GM18519 (cell line): ENCODE measurements at regions not wholly inside any gene's neighbourhood (a gene's known extent, or its start where the extent isn't known, plus 50 kb on each side); places are given as distances from the start of the nearest gene placed in this dataset.
A peak's percentile ranks its signal among the peaks of the same experiment; 100 is the strongest.
"Not testable (repeated sequence)": the region's sequence is repeated elsewhere in the genome, so short reads cannot be mapped to it uniquely, and the experiment has no call there.

ENCODE experiments used
- ATAC-seq: cut with Tn5 transposase; IDR thresholded peaks from one replicate; pipeline ENCODE4 v1.9.1; 2021; ENCODE audit warnings: mild to moderate bottlenecking, moderate library complexity; ENCODE audit not compliant: unreplicated experiment, low FRiP score

- no peak for ATAC-seq
These were observed 99.6 kb downstream of the FAM114A2 start for GRCh38 chr5:153939101-153939500.

- no peak for ATAC-seq
These were observed 100.4 kb downstream of the FAM114A2 start for GRCh38 chr5:153938191-153938842.

- no peak for ATAC-seq
These were observed 101.0 kb downstream of the FAM114A2 start for GRCh38 chr5:153937661-153938060.

- not testable (repeated sequence) for ATAC-seq
These were observed 103.6 kb downstream of the FAM114A2 start for GRCh38 chr5:153935151-153935550.

DNA sequence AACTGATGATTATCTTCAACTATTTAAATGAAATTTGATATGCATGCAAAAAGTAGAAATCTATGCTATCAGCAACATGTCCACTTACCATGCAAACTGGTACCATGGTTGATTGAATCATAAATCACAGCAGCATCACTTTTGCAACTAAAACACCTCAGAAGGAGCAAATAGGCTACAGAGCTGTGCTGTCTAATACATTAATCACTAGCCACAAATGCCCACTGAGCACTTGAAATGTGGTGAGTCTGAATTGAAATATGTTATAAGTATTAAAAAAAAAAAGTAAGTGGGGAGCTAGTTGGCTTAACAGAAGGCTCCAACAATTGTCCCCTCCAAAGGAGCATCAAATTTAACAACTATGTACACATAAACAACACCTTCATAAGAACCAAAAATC, 112.5 kb downstream of the FAM114A2 start:
- no peak for ATAC-seq

DNA sequence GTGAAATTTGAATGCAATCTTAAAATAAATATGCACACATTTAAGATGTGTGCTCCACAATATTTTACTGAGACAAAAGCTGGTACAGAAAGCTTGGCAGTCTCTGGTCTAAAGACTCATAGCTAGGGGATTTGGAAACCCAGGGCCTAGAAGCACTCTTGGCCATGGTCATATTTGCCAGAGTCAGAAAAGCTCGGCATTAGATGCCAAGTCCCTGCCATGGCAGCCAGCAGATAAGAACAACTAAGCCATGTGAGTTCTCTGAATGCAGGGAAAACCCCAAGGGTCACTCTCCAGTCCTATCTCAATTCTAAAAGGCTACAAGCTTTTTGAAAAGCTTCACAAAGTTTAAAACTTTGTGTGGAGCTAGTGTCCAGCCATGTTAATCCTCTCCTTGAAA, 119.5 kb downstream of the FAM114A2 start:
- ATAC-seq, result no peak

DNA sequence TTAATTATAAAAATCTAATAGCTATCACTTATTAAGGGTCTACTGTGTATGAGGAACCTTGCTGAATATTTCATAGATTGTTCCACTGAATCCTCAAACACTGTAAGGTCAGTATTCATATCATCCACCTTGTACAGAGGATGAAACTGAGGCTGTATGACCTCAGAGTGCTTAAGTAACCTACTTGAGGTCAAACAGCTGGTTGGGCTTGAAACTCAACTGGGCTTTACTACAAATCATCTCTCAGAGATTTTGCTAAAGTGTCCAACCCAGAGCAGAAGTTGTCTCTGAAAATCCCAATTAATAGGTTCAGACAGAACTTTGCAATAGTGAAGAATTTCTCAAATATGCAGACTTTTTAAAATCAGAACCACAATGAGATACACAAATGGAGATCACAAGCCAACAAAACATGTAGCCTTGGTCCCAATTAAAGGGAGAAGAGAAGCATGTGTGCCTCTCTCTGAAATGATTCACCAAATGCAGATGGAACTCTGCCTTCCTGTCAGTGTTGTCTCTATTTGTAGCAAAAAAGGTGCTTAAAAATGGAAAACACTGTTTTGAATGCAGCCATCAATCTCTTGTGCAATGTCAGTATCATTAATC, 131.4 kb downstream of the FAM114A2 start:
- no peak for ATAC-seq

GRCh38 chr5:153905219-153905618, 133.5 kb downstream of the FAM114A2 start:
- no peak for ATAC-seq

- ATAC-seq, result no peak
These were observed 135.4 kb downstream of the FAM114A2 start for GRCh38 chr5:153903321-153903720.

- no peak for ATAC-seq
These were observed 136.7 kb downstream of the FAM114A2 start for GRCh38 chr5:153902016-153902415.

GRCh38 chr5:153901449-153901848, 137.3 kb downstream of the FAM114A2 start:
- ATAC-seq, result no peak

GRCh38 chr5:153900703-153901395, 137.9 kb downstream of the FAM114A2 start:
- ATAC-seq, result no peak

DNA sequence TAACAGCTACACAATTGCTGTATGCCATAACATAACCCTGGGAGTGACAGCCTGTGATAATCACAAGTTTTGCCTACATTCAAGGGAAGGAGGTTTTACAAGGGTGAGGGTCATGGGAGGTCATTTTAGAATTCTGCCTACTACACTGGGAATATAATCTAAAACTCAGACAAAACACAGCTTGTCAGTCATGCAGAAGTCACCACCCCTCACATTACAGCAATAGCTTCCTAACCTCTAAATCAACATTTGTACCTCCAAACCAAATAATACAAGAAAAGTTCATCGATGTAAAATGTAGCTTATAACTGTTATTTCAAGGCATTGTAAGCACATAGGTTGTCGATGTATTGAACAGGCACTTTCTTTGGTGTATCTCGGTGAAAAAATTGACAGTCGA, 139.0 kb downstream of the FAM114A2 start:
- ATAC-seq, result no peak

DNA sequence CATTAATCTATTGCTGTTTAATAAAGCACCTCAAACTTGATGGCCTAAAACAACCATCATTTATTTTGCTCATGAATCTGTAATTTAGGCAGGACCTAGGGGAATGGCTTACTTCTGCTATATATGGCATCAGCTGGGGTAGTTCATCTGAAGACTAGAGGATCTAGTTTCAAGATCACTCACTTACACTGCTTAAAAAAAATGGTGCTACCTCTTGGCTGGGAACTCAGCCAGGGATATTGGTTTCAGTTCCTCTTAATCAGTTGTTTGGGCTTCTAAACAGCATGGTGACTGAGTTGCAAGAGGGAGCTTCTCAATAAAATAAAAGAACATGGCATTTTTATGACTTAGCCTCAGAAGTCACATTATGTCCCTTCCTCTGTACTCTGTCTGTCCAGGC, 142.0 kb downstream of the FAM114A2 start:
- ATAC-seq, result peak; percentile 99

DNA sequence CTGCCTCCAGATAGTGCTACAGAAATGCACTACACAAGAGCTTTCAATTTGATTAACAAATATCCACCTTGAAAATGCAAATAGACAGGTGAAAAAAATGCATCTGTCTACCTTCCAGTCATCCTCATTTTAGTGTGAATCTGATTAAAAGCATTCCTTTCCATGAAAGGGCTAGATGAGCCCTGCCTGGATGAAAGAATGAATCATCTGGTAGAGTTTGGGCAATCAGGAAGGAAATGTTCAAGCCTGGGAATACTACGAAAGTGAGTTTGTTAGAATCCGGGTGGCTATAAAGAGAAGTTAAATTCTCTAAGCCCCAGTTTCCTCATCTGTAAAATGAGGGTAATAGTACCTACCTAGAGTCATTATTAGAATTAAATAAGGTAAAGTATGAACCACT, 142.6 kb downstream of the FAM114A2 start:
- ATAC-seq, result no peak

- ATAC-seq, result no peak
These were observed 143.4 kb downstream of the FAM114A2 start for GRCh38 chr5:153895266-153895665.

DNA sequence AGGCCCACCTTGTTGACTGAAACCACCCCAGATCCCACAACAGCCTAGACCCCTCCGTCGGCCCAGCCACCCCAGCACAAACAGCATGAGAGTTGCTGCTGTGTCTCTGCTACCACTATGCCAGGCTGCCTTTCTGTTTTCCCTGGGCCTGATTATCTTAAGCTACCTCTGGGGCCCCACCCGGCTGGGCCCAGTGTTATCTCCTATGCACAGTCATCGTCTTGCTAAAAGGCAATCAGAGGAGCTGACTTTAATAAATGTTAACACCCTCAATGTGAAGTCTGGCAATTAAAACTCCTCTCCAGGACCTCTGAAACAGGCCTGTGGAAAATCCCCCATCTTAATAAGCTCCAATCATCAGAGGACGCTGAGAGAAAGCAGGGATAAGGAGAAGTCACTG, 144.9 kb downstream of the FAM114A2 start:
- no peak for ATAC-seq

GRCh38 chr5:153891394-153891793, 147.3 kb downstream of the FAM114A2 start:
- ATAC-seq, result no peak

DNA sequence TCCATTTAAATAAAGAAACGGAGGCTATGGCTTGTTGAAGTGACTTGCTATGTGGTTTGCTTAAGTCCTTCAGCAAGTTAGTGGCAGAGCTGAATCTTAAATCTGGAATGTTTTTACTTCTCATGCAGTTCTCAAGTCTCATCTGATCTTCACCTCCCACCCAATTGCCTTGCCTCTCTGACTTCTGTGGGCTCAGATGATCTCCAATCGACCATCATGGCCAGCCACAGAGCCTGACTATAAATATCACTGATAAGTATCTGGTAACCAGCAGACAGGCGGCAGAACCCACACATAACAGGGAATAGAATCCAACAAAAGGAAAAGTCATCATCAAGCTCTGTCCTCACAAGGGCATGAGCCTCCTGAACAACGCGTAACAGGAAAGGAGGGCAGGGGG, 149.9 kb downstream of the FAM114A2 start:
- ATAC-seq, result no peak

GRCh38 chr5:153885141-153885540, 153.6 kb downstream of the FAM114A2 start:
- ATAC-seq, result no peak

- ATAC-seq, result no peak
These were observed 154.1 kb downstream of the FAM114A2 start for GRCh38 chr5:153884612-153884957.
